PC-3 (cell line): ENCODE measurements at regions not wholly inside any gene's neighbourhood (a gene's known extent, or its start where the extent isn't known, plus 50 kb on each side); places are given as distances from the start of the nearest gene placed in this dataset.

Experiments used
- ATAC-seq: fragments of 200-7000 bp; cut with Tn5 transposase; 2 replicates; pipeline ENCODE4 v1.9.1; 2020; ENCODE audit warnings: mild to moderate bottlenecking, moderate library complexity
- BruUV-seq: library from RNA; stranded (reverse); fragments of 400-500 nt; replicated peaks from 2 replicates; lab custom pipeline; 2021; lab: Mats Ljungman, UMichigan
- CTCF ChIA-PET: fragments of 300-600 bp; sonication (Branson Sonifier 250); formaldehyde crosslinking; loops from one replicate; lab custom pipeline; 2022; ENCODE audit warnings: antibody characterized with exemption; lab: Charles Lee
- POLR2A ChIA-PET: fragments of 300-600 bp; sonication (Branson Sonifier 250); formaldehyde crosslinking; loops from one replicate; lab custom pipeline; 2022; ENCODE audit warnings: antibody characterized with exemption; ENCODE audit not compliant: unreplicated experiment; lab: Charles Lee
- DNase-seq: peaks from one replicate; pipeline ENCODE4 v3.0.0-alpha.2; 2015
- H2AFZ ChIP-seq: fragments of 300-600 bp; sonication (generic); 2 replicates; pipeline ENCODE4 v1.6.0; 2016; ENCODE audit warnings: antibody characterized with exemption, low read length
- H3F3A ChIP-seq: fragments of 300-600 bp; sonication (generic); one replicate; pipeline ENCODE4 v1.6.0; 2017; ENCODE audit warnings: antibody characterized with exemption, low read length, control low read depth, mild to moderate bottlenecking; ENCODE audit not compliant: unreplicated experiment
- H3K27ac ChIP-seq: fragments of 300-600 bp; sonication (generic); 2 replicates; pipeline ENCODE4 v1.5.1; 2016; ENCODE audit warnings: mild to moderate bottlenecking, low read length
- H3K27me3 ChIP-seq: fragments of 300-600 bp; sonication (generic); 2 replicates; pipeline ENCODE4 v1.6.1; 2016; ENCODE audit warnings: low read length, mixed read lengths
- H3K36me3 ChIP-seq: fragments of 300-600 bp; sonication (generic); 2 replicates; pipeline ENCODE4 v1.6.1; 2016; ENCODE audit warnings: low read depth, mixed run types, low read length, mixed read lengths
- H3K4me1 ChIP-seq: fragments of 300-600 bp; sonication (generic); 2 replicates; pipeline ENCODE4 v1.5.1; 2016; ENCODE audit warnings: low read length; ENCODE audit not compliant: insufficient read depth
- H3K4me2 ChIP-seq: fragments of 300-600 bp; sonication (generic); 2 replicates; pipeline ENCODE4 v1.6.0; 2016; ENCODE audit warnings: low read length
- H3K4me3 ChIP-seq: fragments of 300-600 bp; sonication (generic); 2 replicates; pipeline ENCODE4 v1.5.1; 2016; ENCODE audit warnings: mild to moderate bottlenecking, low read length, mixed read lengths
- H3K79me2 ChIP-seq: fragments of 300-600 bp; sonication (generic); 2 replicates; pipeline ENCODE4 v1.6.1; 2017; ENCODE audit warnings: low read length, mixed read lengths
- H3K9ac ChIP-seq: fragments of 300-600 bp; sonication (generic); 2 replicates; pipeline ENCODE4 v1.6.0; 2016; ENCODE audit warnings: mild to moderate bottlenecking, low read length
- H3K9me2 ChIP-seq: fragments of 300-600 bp; sonication (generic); replicated peaks from 2 replicates; pipeline ENCODE4 v1.6.1; 2016; ENCODE audit warnings: mixed run types, low read length, mixed read lengths
- H3K9me3 ChIP-seq: fragments of 300-600 bp; sonication (generic); 2 replicates; pipeline ENCODE4 v1.6.1; 2016; ENCODE audit warnings: low read length, mixed read lengths
- H4K20me1 ChIP-seq: fragments of 300-600 bp; sonication (generic); 2 replicates; pipeline ENCODE4 v1.6.1; 2016; ENCODE audit warnings: low read length, mixed read lengths
- CTCF ChIP-seq: fragments of 300-600 bp; sonication (generic); conservative IDR thresholded peaks from 2 replicates; pipeline ENCODE4 v1.5.1; 2017; ENCODE audit warnings: antibody characterized with exemption, low read depth, mild to moderate bottlenecking, low read length
- EZH2 ChIP-seq: fragments of 300-600 bp; sonication (generic); IDR thresholded peaks from one replicate; pipeline ENCODE4 v1.6.1; 2017; ENCODE audit warnings: antibody characterized with exemption, mild to moderate bottlenecking, low read length; ENCODE audit not compliant: unreplicated experiment
- EZH2phosphoT487 ChIP-seq: fragments of 300-600 bp; sonication (generic); IDR thresholded peaks from 2 replicates; pipeline ENCODE4 v1.6.1; 2018; ENCODE audit warnings: mild to moderate bottlenecking, antibody characterized with exemption, low read length, borderline replicate concordance
- intact Hi-C: fragments of 100-400 bp; cut with micrococcal nuclease; formaldehyde crosslinking; loops from 2 replicates; pipeline ENCODE4 v1.9.0; 2023

GRCh38 chr12:19927661-19928060 lies 440.7 kb upstream of the PDE3A start:
- H4K20me1 ChIP-seq, result no peaks in the 10 kb centered on the region
- H2AFZ ChIP-seq, result no peak overlapping the region
- no peak for DNase-seq
- H3K9me3 ChIP-seq, result no peaks in the 10 kb centered on the region
- H3K4me3 ChIP-seq, result no peak overlapping the region
- POLR2A ChIA-PET, result no interaction called here
- H3K9ac ChIP-seq, result no peak overlapping the region
- intact Hi-C loops, result no loop called here
- BruUV-seq, result no TSS peak
- no peak overlapping the region for H3K4me2 ChIP-seq
- CTCF ChIA-PET, result no interaction called here
- no peaks in the 10 kb centered on the region for H3F3A ChIP-seq
- H3K9me2 ChIP-seq, result no peaks in the 10 kb centered on the region
- no peaks in the 10 kb centered on the region for H3K79me2 ChIP-seq
- H3K4me1 ChIP-seq, result no peaks in the 10 kb centered on the region
- no peaks in the 10 kb centered on the region for H3K36me3 ChIP-seq
- ATAC-seq, result no peak
- H3K27me3 ChIP-seq, result peaks cover 21% of the 10 kb centered on the region
- no peak for TF ChIP-seq EZH2phosphoT487
- TF ChIP-seq CTCF, result no peak
- no peak for TF ChIP-seq EZH2
- H3K27ac ChIP-seq, result no peak overlapping the region

- H3K9me2 ChIP-seq, result no peaks in the 10 kb centered on the region
- DNase-seq (no peak), ATAC-seq (no peak)
- CTCF ChIA-PET, result no interaction called here
- POLR2A ChIA-PET, result no interaction called here
- BruUV-seq, result no TSS peak
- H3K9ac ChIP-seq, result no peak overlapping the region
- no peaks in the 10 kb centered on the region for H3K4me1 ChIP-seq
- no peak overlapping the region for H2AFZ ChIP-seq
- H3K9me3 ChIP-seq, result no peaks in the 10 kb centered on the region
- H3K36me3 ChIP-seq, result no peaks in the 10 kb centered on the region
- no peaks in the 10 kb centered on the region for H3F3A ChIP-seq
- H3K4me2 ChIP-seq, result no peak overlapping the region
- TF ChIP-seq CTCF (no peak), EZH2 (no peak), EZH2phosphoT487 (no peak)
- H3K27me3 ChIP-seq, result peaks cover 22% of the 10 kb centered on the region
- no peak overlapping the region for H3K4me3 ChIP-seq
- H3K79me2 ChIP-seq, result no peaks in the 10 kb centered on the region
- intact Hi-C loops, result no loop called here
- no peak overlapping the region for H3K27ac ChIP-seq
- no peaks in the 10 kb centered on the region for H4K20me1 ChIP-seq
Observed at GRCh38 chr12:19932413-19932812, 435.9 kb upstream of the PDE3A start.

GRCh38 chr12:19933924-19934323 lies 434.4 kb upstream of the PDE3A start:
- no TSS peak for BruUV-seq
- H3K27me3 ChIP-seq, result peaks cover 22% of the 10 kb centered on the region
- ChIA-PET POLR2A (no interaction called here), CTCF (no interaction called here)
- no peaks in the 10 kb centered on the region for H3K36me3 ChIP-seq
- H3K4me3 ChIP-seq, result no peak overlapping the region
- H3K4me1 ChIP-seq, result no peaks in the 10 kb centered on the region
- H3K9me3 ChIP-seq, result no peaks in the 10 kb centered on the region
- no peak for DNase-seq
- no peak for ATAC-seq
- H3K9ac ChIP-seq, result no peak overlapping the region
- no peaks in the 10 kb centered on the region for H3K9me2 ChIP-seq
- no peaks in the 10 kb centered on the region for H3F3A ChIP-seq
- H4K20me1 ChIP-seq, result no peaks in the 10 kb centered on the region
- H2AFZ ChIP-seq, result no peak overlapping the region
- no peak overlapping the region for H3K4me2 ChIP-seq
- H3K79me2 ChIP-seq, result no peaks in the 10 kb centered on the region
- no peak for TF ChIP-seq EZH2
- TF ChIP-seq CTCF, result no peak
- no peak for TF ChIP-seq EZH2phosphoT487
- intact Hi-C loops, result no loop called here
- H3K27ac ChIP-seq, result no peak overlapping the region
